CD4-positive, alpha-beta T cell (primary cell): ENCODE measurements at regions not wholly inside any gene's neighbourhood (a gene's known extent, or its start where the extent isn't known, plus 50 kb on each side); places are given as distances from the start of the nearest gene placed in this dataset.

Experiments used
- ATAC-seq: fragments of 200-7000 bp; cut with Tn5 transposase; one replicate; pipeline ENCODE4 v1.10.0; 2022; ENCODE audit warnings: mild to moderate bottlenecking; ENCODE audit not compliant: poor library complexity
- CTCF ChIA-PET: fragments of 350-600 bp; sonication (Branson Sonifier 250); formaldehyde crosslinking; loops from one replicate; lab custom pipeline; 2021; ENCODE audit warnings: antibody characterized with exemption, inconsistent platforms; lab: Charles Lee
- POLR2A ChIA-PET: fragments of 350-600 bp; sonication (Branson Sonifier 250); formaldehyde crosslinking; loops from one replicate; lab custom pipeline; 2021; ENCODE audit warnings: antibody characterized with exemption, inconsistent platforms; lab: Charles Lee
- DNase-seq, 14 experiments: peaks; one replicate each; pipeline ENCODE4 v3.0.0-alpha.2; 2013 to 2020; ENCODE audit warnings: mixed read lengths in 2 of 14
- H3K27ac ChIP-seq, 2 donors: one replicate each; pipeline versions ENCODE4 v1.5.1 to v1.7.0; 2013; ENCODE audit warnings: low read length in 2 of 2, low read depth in 1 of 2, mild to moderate bottlenecking in 1 of 2
- H3K27me3 ChIP-seq, 2 experiments: 1 replicate in 1 of 2; 2 replicates in 1 of 2; pipeline versions ENCODE4 v1.6.1 to v1.7.0; 2013; ENCODE audit warnings: low read length in 2 of 2, control low read depth in 1 of 2, mild to moderate bottlenecking in 1 of 2, moderate library complexity in 1 of 2; ENCODE audit not compliant: insufficient read depth in 2 of 2, control insufficient read depth in 1 of 2
- H3K36me3 ChIP-seq: one replicate; pipeline ENCODE4 v1.6.1; 2013; ENCODE audit warnings: low read length, control low read depth; ENCODE audit not compliant: insufficient read depth
- H3K4me1 ChIP-seq: one replicate; pipeline ENCODE4 v1.6.1; 2013; ENCODE audit warnings: low read length, control low read depth; ENCODE audit not compliant: insufficient read depth
- H3K4me3 ChIP-seq: one replicate; pipeline ENCODE4 v1.5.1; 2013; ENCODE audit warnings: mild to moderate bottlenecking, low read length, moderate library complexity
- H3K9me3 ChIP-seq, 2 experiments: 1 replicate in 1 of 2; 2 replicates in 1 of 2; pipeline versions ENCODE4 v1.6.1 to v1.7.0; 2013; ENCODE audit warnings: low read length in 2 of 2, mild to moderate bottlenecking in 2 of 2, control low read depth in 1 of 2, moderate library complexity in 1 of 2; ENCODE audit not compliant: control insufficient read depth in 1 of 2, insufficient read depth in 1 of 2
- H3K27ac Mint-ChIP-seq: one replicate; pipeline ENCODE4 v1.8.0; 2020; ENCODE audit warnings: mixed read lengths
- H3K27me3 Mint-ChIP-seq: one replicate; pipeline ENCODE4 v1.8.0; 2021; ENCODE audit warnings: mixed read lengths
- H3K36me3 Mint-ChIP-seq: one replicate; pipeline ENCODE4 v1.8.0; 2021; ENCODE audit warnings: low read depth, mixed read lengths
- H3K4me1 Mint-ChIP-seq: one replicate; pipeline ENCODE4 v1.8.0; 2021; ENCODE audit warnings: low read depth, mixed read lengths
- H3K4me3 Mint-ChIP-seq: one replicate; pipeline ENCODE4 v1.8.0; 2020; ENCODE audit warnings: mild to moderate bottlenecking, mixed read lengths
- H3K9me3 Mint-ChIP-seq: one replicate; pipeline ENCODE4 v1.8.0; 2020; ENCODE audit warnings: mixed read lengths
- intact Hi-C, 2 experiments: fragments of 100-400 bp; cut with DNase I in 1 of 2; cut with micrococcal nuclease in 1 of 2; formaldehyde crosslinking; loops; one replicate each; pipeline versions ENCODE4 v1.15.1 to v1.9.0; 2023 to 2025; cut with DNase I, micrococcal nuclease
- TF ChIP-seq, protein P1 (sequence below): fragments of 200-600 bp; IDR thresholded peaks from one replicate; pipeline ENCODE4 v1.8.0; 2022; ENCODE audit warnings: antibody characterized with exemption, mild to moderate bottlenecking

DNA sequence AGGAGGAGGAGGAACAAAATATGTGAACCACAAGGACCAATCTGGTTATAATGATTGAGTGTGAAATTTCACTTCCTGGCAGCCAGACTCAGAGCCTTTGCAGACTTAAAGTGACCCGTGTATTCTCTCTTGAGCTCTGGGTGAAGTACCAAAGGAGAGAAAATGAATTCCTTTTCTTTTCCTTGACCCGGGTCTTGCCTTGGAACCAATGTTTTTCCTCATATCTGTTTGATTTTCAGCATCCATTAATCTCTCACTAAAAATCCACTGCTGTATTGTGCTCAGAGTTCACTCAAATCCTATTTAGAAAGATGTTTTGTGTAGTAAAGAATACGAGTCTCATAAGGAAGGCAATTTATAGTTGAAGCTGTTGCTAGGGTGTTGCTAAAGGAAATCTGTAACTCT, 78.3 kb upstream of the C1QTNF7 start:
- ChIA-PET POLR2A (no interaction called here), CTCF (no interaction called here)
- Mint-ChIP-seq H3K9me3 (no peaks in the 10 kb centered on the region), H3K27me3 (no peaks in the 10 kb centered on the region), H3K27ac (no peak overlapping the region), H3K36me3 (no peaks in the 10 kb centered on the region), H3K4me3 (no peak overlapping the region), H3K4me1 (peaks cover 8% of the 10 kb centered on the region)
- TF ChIP-seq, protein P1, sequence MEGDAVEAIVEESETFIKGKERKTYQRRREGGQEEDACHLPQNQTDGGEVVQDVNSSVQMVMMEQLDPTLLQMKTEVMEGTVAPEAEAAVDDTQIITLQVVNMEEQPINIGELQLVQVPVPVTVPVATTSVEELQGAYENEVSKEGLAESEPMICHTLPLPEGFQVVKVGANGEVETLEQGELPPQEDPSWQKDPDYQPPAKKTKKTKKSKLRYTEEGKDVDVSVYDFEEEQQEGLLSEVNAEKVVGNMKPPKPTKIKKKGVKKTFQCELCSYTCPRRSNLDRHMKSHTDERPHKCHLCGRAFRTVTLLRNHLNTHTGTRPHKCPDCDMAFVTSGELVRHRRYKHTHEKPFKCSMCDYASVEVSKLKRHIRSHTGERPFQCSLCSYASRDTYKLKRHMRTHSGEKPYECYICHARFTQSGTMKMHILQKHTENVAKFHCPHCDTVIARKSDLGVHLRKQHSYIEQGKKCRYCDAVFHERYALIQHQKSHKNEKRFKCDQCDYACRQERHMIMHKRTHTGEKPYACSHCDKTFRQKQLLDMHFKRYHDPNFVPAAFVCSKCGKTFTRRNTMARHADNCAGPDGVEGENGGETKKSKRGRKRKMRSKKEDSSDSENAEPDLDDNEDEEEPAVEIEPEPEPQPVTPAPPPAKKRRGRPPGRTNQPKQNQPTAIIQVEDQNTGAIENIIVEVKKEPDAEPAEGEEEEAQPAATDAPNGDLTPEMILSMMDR, result no peak
- no peaks in the 10 kb centered on the region for H3K36me3 ChIP-seq
- H3K4me3 ChIP-seq, result no peak overlapping the region
- DNase-seq (no peak), ATAC-seq (no peak)
- intact Hi-C loops, result no loop called here
- H3K27ac ChIP-seq, result no peak overlapping the region
- no peaks in the 10 kb centered on the region for H3K4me1 ChIP-seq
- H3K27me3 ChIP-seq, result no peaks in the 10 kb centered on the region
- H3K9me3 ChIP-seq, result no peaks in the 10 kb centered on the region

DNA sequence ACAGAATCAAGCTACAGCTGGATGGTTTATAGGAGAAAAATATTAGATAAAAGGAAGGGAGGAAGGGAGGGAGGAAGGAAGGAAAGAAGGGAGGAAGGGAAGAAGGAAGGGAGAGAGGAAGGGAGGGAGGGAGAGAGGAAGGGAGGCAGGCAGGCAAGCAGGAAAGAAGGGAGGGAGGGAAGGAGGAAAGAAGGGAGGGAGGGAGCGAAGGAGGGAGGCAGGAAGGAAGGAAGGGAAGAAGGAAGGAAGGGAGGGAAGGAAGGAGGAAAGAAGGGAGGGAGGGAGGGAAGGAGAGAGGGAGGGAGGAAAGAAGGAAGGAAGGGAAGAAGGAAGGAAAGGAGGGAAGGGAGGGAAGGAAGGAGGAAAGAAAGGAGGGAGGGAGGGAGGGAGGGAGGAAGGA, 77.9 kb upstream of the C1QTNF7 start:
- ATAC-seq (no peak), DNase-seq (no peak)
- H3K9me3 Mint-ChIP-seq, result no peaks in the 10 kb centered on the region
- Histone ChIP-seq H3K27ac (no peak overlapping the region), H3K36me3 (no peaks in the 10 kb centered on the region), H3K27me3 (no peaks in the 10 kb centered on the region), H3K4me3 (no peak overlapping the region), H3K4me1 (no peaks in the 10 kb centered on the region), H3K9me3 (no peaks in the 10 kb centered on the region)
- H3K27me3 Mint-ChIP-seq, result no peaks in the 10 kb centered on the region
- intact Hi-C loops, result no loop called here
- H3K36me3 Mint-ChIP-seq, result no peaks in the 10 kb centered on the region
- ChIA-PET POLR2A (no interaction called here), CTCF (no interaction called here)
- no peak overlapping the region for H3K4me3 Mint-ChIP-seq
- no peak overlapping the region for H3K27ac Mint-ChIP-seq
- peaks cover 8% of the 10 kb centered on the region for H3K4me1 Mint-ChIP-seq
- TF ChIP-seq, protein P1, result no peak

DNA sequence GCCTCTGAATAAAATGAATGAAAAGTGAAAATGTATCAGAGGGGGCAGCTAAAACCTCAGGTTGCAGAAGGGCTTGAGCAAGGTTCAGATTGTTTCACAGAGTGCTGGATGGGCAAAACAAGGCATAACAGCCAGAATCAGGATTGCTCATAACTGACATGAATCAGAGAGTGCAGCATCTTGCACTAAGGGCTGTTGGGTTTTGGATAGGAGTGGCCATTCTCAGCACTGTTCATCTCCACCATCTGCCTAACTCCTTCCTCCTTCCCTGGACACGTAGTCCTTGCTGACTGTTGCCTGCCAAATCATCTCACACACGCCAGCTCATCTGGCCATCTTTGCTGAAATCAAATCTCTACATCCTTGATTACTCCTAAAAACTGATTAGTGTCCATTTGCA, 75.3 kb upstream of the C1QTNF7 start:
- peaks cover 8% of the 10 kb centered on the region for H3K4me1 Mint-ChIP-seq
- H3K27me3 Mint-ChIP-seq, result no peaks in the 10 kb centered on the region
- H3K4me3 Mint-ChIP-seq, result no peak overlapping the region
- Histone ChIP-seq H3K27me3 (no peaks in the 10 kb centered on the region), H3K4me1 (no peaks in the 10 kb centered on the region), H3K9me3 (no peaks in the 10 kb centered on the region), H3K36me3 (no peaks in the 10 kb centered on the region), H3K4me3 (no peak overlapping the region), H3K27ac (no peak overlapping the region)
- H3K9me3 Mint-ChIP-seq, result no peaks in the 10 kb centered on the region
- TF ChIP-seq, protein P1, result no peak
- no peaks in the 10 kb centered on the region for H3K36me3 Mint-ChIP-seq
- intact Hi-C loops, result no loop called here
- POLR2A ChIA-PET, result no interaction called here
- CTCF ChIA-PET, result no interaction called here
- DNase-seq (no peak), ATAC-seq (no peak)
- H3K27ac Mint-ChIP-seq, result no peak overlapping the region
